ENCODE measurements at regions not wholly inside any gene's neighbourhood (a gene's known extent, or its start where the extent isn't known, plus 50 kb on each side); places are given as distances from the start of the nearest gene placed in this dataset.
A peak's percentile ranks its signal among the peaks of the same experiment; 100 is the strongest.

DNA sequence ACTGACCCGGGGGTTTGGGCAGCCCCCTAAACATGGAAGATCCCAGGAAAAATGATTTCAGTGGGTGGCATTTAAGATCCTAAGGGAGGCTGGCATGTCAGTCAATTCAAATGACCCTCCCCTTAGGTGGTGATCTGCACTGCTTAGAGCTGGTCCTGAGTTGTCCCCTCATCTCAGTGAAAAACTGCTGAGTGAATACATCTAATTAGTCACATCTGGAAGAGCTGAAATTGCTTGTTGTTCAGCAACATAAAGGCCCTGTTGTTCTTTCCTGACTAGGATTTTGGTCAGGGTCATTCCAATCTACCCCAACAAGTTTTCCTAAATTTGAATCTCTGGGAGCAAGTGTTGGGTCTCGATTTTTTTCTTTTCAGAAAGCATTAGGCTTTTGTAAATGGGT is 126.4 kb downstream of the LCA5 start (continued):
- no peak for TF ChIP-seq ELK1 (CRISPR knock-in tag; IDR thresholded peaks at IDR 0.05)
- TF ChIP-seq, protein P1, sequence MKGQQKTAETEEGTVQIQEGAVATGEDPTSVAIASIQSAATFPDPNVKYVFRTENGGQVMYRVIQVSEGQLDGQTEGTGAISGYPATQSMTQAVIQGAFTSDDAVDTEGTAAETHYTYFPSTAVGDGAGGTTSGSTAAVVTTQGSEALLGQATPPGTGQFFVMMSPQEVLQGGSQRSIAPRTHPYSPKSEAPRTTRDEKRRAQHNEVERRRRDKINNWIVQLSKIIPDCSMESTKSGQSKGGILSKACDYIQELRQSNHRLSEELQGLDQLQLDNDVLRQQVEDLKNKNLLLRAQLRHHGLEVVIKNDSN (CRISPR knock-in tag; IDR thresholded peaks at IDR 0.05), result no peak
- TF ChIP-seq PCBP2 (IDR thresholded peaks at IDR 0.05; ENCODE audit: low read depth, low read length, poor library complexity, severe bottlenecking), result no peak

DNA sequence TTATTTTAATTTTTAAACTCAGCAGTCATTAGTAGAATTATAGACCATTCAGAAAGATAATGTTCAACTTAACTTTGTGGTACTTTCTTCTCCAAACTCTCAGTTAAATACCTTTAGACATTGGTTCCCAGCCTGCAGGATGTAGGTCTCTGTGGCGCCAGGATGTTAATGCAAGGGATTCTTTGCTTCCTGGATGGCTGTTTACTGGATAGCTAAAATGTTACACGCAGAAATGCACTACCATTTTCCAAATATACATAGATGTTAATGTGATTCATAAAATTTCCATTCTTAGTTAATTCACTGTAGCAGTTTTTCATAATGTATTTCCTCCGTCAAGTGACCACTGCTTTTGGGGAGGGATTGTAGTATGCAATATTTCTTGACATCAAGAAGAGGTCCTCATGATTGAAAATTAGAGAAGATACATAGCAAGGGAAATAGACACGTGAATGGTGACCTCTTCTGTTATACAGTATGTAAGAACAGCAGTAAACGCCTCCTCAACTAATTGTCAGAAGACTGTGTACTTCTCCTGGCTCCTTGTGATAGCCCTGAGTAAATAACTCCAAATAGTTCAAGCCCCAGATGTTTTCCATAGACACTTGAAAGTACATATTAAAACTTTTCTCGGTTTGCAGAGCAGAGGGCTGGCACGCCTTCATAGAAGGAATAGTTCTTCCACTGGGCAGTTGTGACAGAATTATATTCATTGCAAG is 128.8 kb downstream of the LCA5 start:
- Histone ChIP-seq H3K79me2 (ENCODE audit: control insufficient read depth, insufficient read depth, low read length) (no peaks in the 10 kb centered on the region), H3K9me3 (replicated peaks; ENCODE audit: control insufficient read depth, insufficient read depth, low read depth, low read length) (no peaks in the 10 kb centered on the region), H3K9me1 (ENCODE audit: control insufficient read depth, insufficient read depth, low read length) (no peaks in the 10 kb centered on the region), H3K4me2 (ENCODE audit: insufficient read depth, low read length) (no peak overlapping the region), H2AFZ (ENCODE audit: low read depth, low read length) (no peak overlapping the region), H3K4me1 (replicated peaks in 1 of 2; ENCODE audit: control insufficient read depth in 2 of 2, insufficient read depth in 2 of 2, low read length in 2 of 2) (peaks cover 4 to 6% of the 10 kb centered on the region in 2 experiments; a peak in 2 of 5 replicates), H3K27ac (ENCODE audit: extremely low read depth, low read depth, low read length) (no peak overlapping the region), H4K20me1 (replicated peaks; ENCODE audit: control insufficient read depth, insufficient read depth, low read length) (no peaks in the 10 kb centered on the region), H3K9ac (ENCODE audit: insufficient read depth in 1 of 2, low read depth in 2 of 2, low read length in 2 of 2) (no peak overlapping the region), H3K27me3 (ENCODE audit: control insufficient read depth in 2 of 2, insufficient read depth in 2 of 2, low read length in 2 of 2) (peaks cover 0 to 7% of the 10 kb centered on the region in 2 experiments; a peak in 3 of 5 replicates), H3K36me3 (ENCODE audit: control insufficient read depth, insufficient read depth, low read length) (no peaks in the 10 kb centered on the region), H3K4me3 (no peak overlapping the region)
- BruUV-seq (replicated peaks), result no TSS peak
- ATAC-seq (no peak; the same call in 2 of the 3 replicates), DNase-seq (ENCODE audit: extremely low read depth in 1 of 4, low spot score in 3 of 4) (no peak), FAIRE-seq (no peak)
- POLR2A ChIA-PET, result interaction anchor here (0.5 kb wide), 1 partner anchor 8 kb away, joined by 4 read pairs; no protein-coding TSS in a partner anchor
- in situ Hi-C loops (cut with MboI) (no loop called here), intact Hi-C loops (cut with micrococcal nuclease) (loop anchor here (5.0 to 10.0 kb wide), 2 partner anchors 59 to 146 kb away; no protein-coding TSS in a partner anchor)
- TF ChIP-seq EWSR1 (IDR thresholded peaks at IDR 0.05; ENCODE audit: borderline replicate concordance, low read depth, partially characterized antibody) (no peak), HDGF (IDR thresholded peaks at IDR 0.05) (no peak), CGGBP1 (CRISPR knock-in tag; IDR thresholded peaks at IDR 0.05) (no peak), ERF (CRISPR knock-in tag; IDR thresholded peaks at IDR 0.05) (no peak), FOXA3 (CRISPR knock-in tag; conservative IDR thresholded peaks at IDR 0.05 in 1 of 2, IDR thresholded peaks at IDR 0.05 in 1 of 2) (peak in 1 of 2 experiments; percentile 42; a peak in 2 of 4 replicates), ZNF830 (CRISPR knock-in tag; IDR thresholded peaks at IDR 0.05) (no peak)
- TF ChIP-seq, protein P2, sequence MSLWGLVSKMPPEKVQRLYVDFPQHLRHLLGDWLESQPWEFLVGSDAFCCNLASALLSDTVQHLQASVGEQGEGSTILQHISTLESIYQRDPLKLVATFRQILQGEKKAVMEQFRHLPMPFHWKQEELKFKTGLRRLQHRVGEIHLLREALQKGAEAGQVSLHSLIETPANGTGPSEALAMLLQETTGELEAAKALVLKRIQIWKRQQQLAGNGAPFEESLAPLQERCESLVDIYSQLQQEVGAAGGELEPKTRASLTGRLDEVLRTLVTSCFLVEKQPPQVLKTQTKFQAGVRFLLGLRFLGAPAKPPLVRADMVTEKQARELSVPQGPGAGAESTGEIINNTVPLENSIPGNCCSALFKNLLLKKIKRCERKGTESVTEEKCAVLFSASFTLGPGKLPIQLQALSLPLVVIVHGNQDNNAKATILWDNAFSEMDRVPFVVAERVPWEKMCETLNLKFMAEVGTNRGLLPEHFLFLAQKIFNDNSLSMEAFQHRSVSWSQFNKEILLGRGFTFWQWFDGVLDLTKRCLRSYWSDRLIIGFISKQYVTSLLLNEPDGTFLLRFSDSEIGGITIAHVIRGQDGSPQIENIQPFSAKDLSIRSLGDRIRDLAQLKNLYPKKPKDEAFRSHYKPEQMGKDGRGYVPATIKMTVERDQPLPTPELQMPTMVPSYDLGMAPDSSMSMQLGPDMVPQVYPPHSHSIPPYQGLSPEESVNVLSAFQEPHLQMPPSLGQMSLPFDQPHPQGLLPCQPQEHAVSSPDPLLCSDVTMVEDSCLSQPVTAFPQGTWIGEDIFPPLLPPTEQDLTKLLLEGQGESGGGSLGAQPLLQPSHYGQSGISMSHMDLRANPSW (CRISPR knock-in tag; IDR thresholded peaks at IDR 0.05), result no peak
- 4% methylated on average over 7 of the region's 7 CpGs for WGBS (ENCODE audit: insufficient coverage, low coverage, missing lambda C conversion rate)
- CTCF ChIA-PET (ENCODE audit: low intra/inter-chr PET ratio), result interaction anchor here (0.6 kb wide), 1 partner anchor 306 kb away, joined by 3 read pairs; no protein-coding TSS in a partner anchor

Data from K562 (cell line).